ENCODE measurements at regions not wholly inside any gene's neighbourhood (a gene's known extent, or its start where the extent isn't known, plus 50 kb on each side); places are given as distances from the start of the nearest gene placed in this dataset.

DNA sequence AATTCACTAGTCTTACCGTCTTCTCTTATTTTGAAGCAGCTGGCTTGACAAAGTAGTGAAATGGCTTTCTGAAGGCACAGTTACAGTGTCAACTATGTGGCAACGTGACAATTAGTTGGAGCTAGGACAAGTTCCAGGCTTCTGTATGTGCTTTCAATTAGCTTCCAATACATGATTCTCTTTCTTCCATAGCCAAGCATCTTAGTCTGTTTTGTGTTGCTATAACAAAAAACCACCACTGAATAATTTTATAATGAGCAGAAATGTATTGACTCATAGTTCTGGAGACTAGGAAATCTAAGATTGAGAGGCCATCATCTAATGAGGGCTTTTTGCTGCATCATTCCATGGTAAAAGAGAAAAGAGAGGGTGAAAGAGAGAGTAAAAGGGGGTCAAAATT lies 365.1 kb upstream of the PLSCR5 start:
- no peak overlapping the region for H3K4me3 ChIP-seq (ENCODE audit: control insufficient read depth, low read depth, low read length)
- TF ChIP-seq, protein P1, sequence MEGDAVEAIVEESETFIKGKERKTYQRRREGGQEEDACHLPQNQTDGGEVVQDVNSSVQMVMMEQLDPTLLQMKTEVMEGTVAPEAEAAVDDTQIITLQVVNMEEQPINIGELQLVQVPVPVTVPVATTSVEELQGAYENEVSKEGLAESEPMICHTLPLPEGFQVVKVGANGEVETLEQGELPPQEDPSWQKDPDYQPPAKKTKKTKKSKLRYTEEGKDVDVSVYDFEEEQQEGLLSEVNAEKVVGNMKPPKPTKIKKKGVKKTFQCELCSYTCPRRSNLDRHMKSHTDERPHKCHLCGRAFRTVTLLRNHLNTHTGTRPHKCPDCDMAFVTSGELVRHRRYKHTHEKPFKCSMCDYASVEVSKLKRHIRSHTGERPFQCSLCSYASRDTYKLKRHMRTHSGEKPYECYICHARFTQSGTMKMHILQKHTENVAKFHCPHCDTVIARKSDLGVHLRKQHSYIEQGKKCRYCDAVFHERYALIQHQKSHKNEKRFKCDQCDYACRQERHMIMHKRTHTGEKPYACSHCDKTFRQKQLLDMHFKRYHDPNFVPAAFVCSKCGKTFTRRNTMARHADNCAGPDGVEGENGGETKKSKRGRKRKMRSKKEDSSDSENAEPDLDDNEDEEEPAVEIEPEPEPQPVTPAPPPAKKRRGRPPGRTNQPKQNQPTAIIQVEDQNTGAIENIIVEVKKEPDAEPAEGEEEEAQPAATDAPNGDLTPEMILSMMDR (IDR thresholded peaks at IDR 0.05; ENCODE audit: control insufficient read depth, insufficient read depth, low read depth, low read length, missing control alignments), result no peak
- no peak for DNase-seq (ENCODE audit: low read depth)

- DNase-seq (ENCODE audit: low read depth), result peak; percentile 42
- no peak overlapping the region for H3K4me3 ChIP-seq (ENCODE audit: control insufficient read depth, low read depth, low read length)
- TF ChIP-seq, protein P1 (IDR thresholded peaks at IDR 0.05; ENCODE audit: control insufficient read depth, insufficient read depth, low read depth, low read length, missing control alignments), result no peak
These were observed 364.2 kb upstream of the PLSCR5 start for GRCh38 chr3:146969356-146969755.

DNA sequence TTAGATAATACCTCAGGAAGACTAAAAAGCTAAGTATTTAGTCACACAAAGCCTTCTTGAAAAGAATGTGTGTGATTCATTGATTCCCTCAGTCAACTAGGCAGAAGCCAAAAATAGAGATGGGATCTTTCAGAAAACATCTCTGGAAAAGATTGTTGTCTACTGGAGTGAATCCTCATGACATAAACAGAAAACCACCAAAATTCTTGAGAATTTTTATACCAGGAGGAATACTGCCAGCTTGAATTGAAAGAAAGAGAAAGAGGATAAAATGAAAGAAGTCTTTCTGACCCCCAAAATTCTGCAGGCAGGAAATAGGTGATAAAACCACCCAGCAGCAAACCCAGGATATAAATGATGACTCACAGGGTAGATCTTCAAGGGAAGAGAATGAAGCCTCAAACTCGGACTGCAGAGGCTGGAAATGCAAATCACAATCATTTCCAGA lies 363.1 kb upstream of the PLSCR5 start:
- DNase-seq (ENCODE audit: low read depth), result peak; percentile 97
- TF ChIP-seq, protein P1 (IDR thresholded peaks at IDR 0.05; ENCODE audit: control insufficient read depth, insufficient read depth, low read depth, low read length, missing control alignments), result no peak
- H3K4me3 ChIP-seq (ENCODE audit: control insufficient read depth, low read depth, low read length), result no peak overlapping the region

DNA sequence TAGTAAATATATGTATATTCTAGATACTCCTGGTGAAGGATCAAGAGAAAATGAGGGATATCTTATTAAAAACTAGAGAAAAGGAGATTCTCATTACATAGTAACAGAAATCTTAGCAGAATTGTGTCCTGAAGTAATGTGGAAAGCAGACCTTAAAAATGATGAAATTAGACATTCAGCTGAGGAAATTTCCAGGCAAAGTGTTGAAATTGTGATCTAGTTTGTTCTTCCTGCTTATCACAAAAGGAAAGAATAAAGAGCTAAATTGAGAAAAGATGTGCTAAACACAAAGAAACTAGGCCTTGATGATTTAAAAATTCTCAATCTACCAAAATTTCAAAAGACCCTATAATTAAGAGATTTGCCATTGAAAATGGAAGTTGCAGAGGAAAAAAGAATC lies 362.6 kb upstream of the PLSCR5 start:
- DNase-seq (ENCODE audit: low read depth), result no peak
- H3K4me3 ChIP-seq (ENCODE audit: control insufficient read depth, low read depth, low read length), result no peak overlapping the region
- TF ChIP-seq, protein P1 (IDR thresholded peaks at IDR 0.05; ENCODE audit: control insufficient read depth, insufficient read depth, low read depth, low read length, missing control alignments), result no peak

GRCh38 chr3:146966124-146966523 lies 361.0 kb upstream of the PLSCR5 start:
- TF ChIP-seq, protein P1 (IDR thresholded peaks at IDR 0.05; ENCODE audit: control insufficient read depth, insufficient read depth, low read depth, low read length, missing control alignments), result no peak
- H3K4me3 ChIP-seq (ENCODE audit: control insufficient read depth, low read depth, low read length), result no peak overlapping the region
- DNase-seq (ENCODE audit: low read depth), result no peak

- DNase-seq (ENCODE audit: low read depth), result no peak
- TF ChIP-seq, protein P1 (IDR thresholded peaks at IDR 0.05; ENCODE audit: control insufficient read depth, insufficient read depth, low read depth, low read length, missing control alignments), result no peak
- H3K4me3 ChIP-seq (ENCODE audit: control insufficient read depth, low read depth, low read length), result no peak overlapping the region
These were observed 348.4 kb upstream of the PLSCR5 start for GRCh38 chr3:146953511-146953981.

DNA sequence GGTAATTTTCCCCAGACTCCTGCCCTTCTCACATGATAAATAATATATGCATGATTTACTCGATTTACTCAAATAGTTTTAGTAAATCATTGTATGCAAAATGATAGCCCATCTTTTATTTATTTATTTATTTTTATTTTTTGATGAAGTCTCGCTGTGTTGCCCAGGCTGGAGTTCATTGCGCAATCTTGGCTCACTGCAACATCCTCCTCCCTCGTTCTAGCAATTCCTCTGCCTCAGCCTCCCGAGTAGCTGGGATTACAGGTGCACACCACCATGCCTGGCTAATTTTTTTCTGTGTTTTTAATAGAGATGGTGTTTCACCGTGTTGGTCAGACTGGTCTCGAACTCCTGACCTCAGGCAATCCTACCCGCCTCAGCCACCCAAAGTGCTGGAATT lies 343.8 kb upstream of the PLSCR5 start:
- TF ChIP-seq, protein P1 (IDR thresholded peaks at IDR 0.05; ENCODE audit: control insufficient read depth, insufficient read depth, low read depth, low read length, missing control alignments), result no peak
- no peak for DNase-seq (ENCODE audit: low read depth)
- H3K4me3 ChIP-seq (ENCODE audit: control insufficient read depth, low read depth, low read length), result no peak overlapping the region
